Parathyroid adenoma (tissue), 2 donors: ENCODE measurements at regions not wholly inside any gene's neighbourhood (a gene's known extent, or its start where the extent isn't known, plus 50 kb on each side); places are given as distances from the start of the nearest gene placed in this dataset.

Experiments
- H2AFZ ChIP-seq: fragments of 300-600 bp; sonication (generic); one replicate; pipeline ENCODE4 v1.7.0; 2017; ENCODE audit warnings: antibody characterized with exemption, mild to moderate bottlenecking
- H3K27ac ChIP-seq: fragments of 300-600 bp; sonication (generic); one replicate; pipeline ENCODE4 v1.7.0; 2017
- H3K27me3 ChIP-seq: fragments of 300-600 bp; sonication (generic); one replicate; pipeline ENCODE4 v1.7.0; 2017; ENCODE audit warnings: low read length; ENCODE audit not compliant: control insufficient read depth, insufficient read depth
- H3K36me3 ChIP-seq: fragments of 300-600 bp; sonication (generic); one replicate; pipeline ENCODE4 v1.7.0; 2017; ENCODE audit warnings: low read length; ENCODE audit not compliant: control insufficient read depth, insufficient read depth
- H3K4me1 ChIP-seq: fragments of 300-600 bp; sonication (generic); one replicate; pipeline ENCODE4 v1.7.0; 2017; ENCODE audit warnings: control low read depth
- H3K4me2 ChIP-seq: fragments of 300-600 bp; sonication (generic); one replicate; pipeline ENCODE4 v1.7.0; 2017; ENCODE audit warnings: low read length
- H3K4me3 ChIP-seq: fragments of 300-600 bp; sonication (generic); one replicate; pipeline ENCODE4 v1.7.0; 2017; ENCODE audit warnings: low read depth, low read length
- H3K79me2 ChIP-seq: fragments of 300-600 bp; sonication (generic); one replicate; pipeline ENCODE4 v1.7.0; 2017; ENCODE audit warnings: control low read depth
- H3K9ac ChIP-seq: fragments of 300-600 bp; sonication (generic); one replicate; pipeline ENCODE4 v1.7.0; 2017; ENCODE audit warnings: mild to moderate bottlenecking
- H3K9me3 ChIP-seq: fragments of 300-600 bp; sonication (generic); one replicate; pipeline ENCODE4 v1.7.0; 2017; ENCODE audit warnings: low read length; ENCODE audit not compliant: control insufficient read depth
- TF ChIP-seq, protein P1 (sequence below): fragments of 300-600 bp; sonication (generic); IDR thresholded peaks from one replicate; pipeline ENCODE4 v1.7.0; 2017; ENCODE audit warnings: antibody characterized with exemption, mild to moderate bottlenecking
- donor health status: primary hyperparathyroidism.

- Histone ChIP-seq H3K36me3 (no peaks in the 10 kb centered on the region), H3K9me3 (no peaks in the 10 kb centered on the region), H3K27me3 (no peaks in the 10 kb centered on the region), H2AFZ (no peak overlapping the region), H3K79me2 (no peaks in the 10 kb centered on the region), H3K4me1 (no peaks in the 10 kb centered on the region), H3K9ac (no peak overlapping the region), H3K4me3 (no peak overlapping the region), H3K4me2 (no peak overlapping the region), H3K27ac (no peak overlapping the region)
- TF ChIP-seq, protein P1, sequence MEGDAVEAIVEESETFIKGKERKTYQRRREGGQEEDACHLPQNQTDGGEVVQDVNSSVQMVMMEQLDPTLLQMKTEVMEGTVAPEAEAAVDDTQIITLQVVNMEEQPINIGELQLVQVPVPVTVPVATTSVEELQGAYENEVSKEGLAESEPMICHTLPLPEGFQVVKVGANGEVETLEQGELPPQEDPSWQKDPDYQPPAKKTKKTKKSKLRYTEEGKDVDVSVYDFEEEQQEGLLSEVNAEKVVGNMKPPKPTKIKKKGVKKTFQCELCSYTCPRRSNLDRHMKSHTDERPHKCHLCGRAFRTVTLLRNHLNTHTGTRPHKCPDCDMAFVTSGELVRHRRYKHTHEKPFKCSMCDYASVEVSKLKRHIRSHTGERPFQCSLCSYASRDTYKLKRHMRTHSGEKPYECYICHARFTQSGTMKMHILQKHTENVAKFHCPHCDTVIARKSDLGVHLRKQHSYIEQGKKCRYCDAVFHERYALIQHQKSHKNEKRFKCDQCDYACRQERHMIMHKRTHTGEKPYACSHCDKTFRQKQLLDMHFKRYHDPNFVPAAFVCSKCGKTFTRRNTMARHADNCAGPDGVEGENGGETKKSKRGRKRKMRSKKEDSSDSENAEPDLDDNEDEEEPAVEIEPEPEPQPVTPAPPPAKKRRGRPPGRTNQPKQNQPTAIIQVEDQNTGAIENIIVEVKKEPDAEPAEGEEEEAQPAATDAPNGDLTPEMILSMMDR, result no peak
These were observed 1276.1 kb upstream of the CDH8 start for GRCh38 chr16:63312346-63312745.

GRCh38 chr16:63311313-63311712 is 1275.1 kb upstream of the CDH8 start:
- H3K9ac ChIP-seq, result no peak overlapping the region
- H2AFZ ChIP-seq, result no peak overlapping the region
- H3K4me2 ChIP-seq, result no peak overlapping the region
- H3K36me3 ChIP-seq, result no peaks in the 10 kb centered on the region
- H3K27me3 ChIP-seq, result no peaks in the 10 kb centered on the region
- no peaks in the 10 kb centered on the region for H3K79me2 ChIP-seq
- no peaks in the 10 kb centered on the region for H3K4me1 ChIP-seq
- TF ChIP-seq, protein P1, result no peak
- H3K9me3 ChIP-seq, result no peaks in the 10 kb centered on the region
- no peak overlapping the region for H3K27ac ChIP-seq
- H3K4me3 ChIP-seq, result no peak overlapping the region

GRCh38 chr16:63302811-63303210 is 1266.6 kb upstream of the CDH8 start:
- Histone ChIP-seq H3K4me1 (no peaks in the 10 kb centered on the region), H3K27me3 (no peaks in the 10 kb centered on the region), H3K4me2 (no peak overlapping the region), H3K4me3 (no peak overlapping the region), H3K79me2 (no peaks in the 10 kb centered on the region), H3K9me3 (no peaks in the 10 kb centered on the region), H3K9ac (no peak overlapping the region), H3K36me3 (no peaks in the 10 kb centered on the region), H3K27ac (no peak overlapping the region), H2AFZ (no peak overlapping the region)
- TF ChIP-seq, protein P1, result no peak

DNA sequence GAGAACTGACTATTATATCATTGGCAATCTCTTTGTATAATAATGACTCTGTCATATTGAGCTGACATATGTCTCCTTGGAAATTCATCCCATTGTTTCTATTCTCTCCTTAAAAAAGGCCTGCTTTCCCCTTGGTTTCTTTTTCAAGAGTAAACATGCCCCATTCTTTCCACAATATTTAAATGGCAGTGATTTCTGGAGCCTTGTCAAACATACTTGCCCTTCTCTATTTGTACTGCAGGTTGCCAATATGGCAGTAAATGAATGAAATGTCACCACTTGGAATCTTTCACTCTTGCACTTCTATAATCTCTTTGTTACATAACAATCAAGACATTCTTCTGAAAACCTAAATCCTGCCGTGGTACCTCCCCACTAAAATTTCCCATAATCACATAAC is 1265.1 kb upstream of the CDH8 start:
- Histone ChIP-seq H2AFZ (no peak overlapping the region), H3K4me2 (no peak overlapping the region), H3K36me3 (no peaks in the 10 kb centered on the region), H3K4me3 (no peak overlapping the region), H3K4me1 (no peaks in the 10 kb centered on the region), H3K27ac (no peak overlapping the region), H3K9ac (no peak overlapping the region), H3K79me2 (no peaks in the 10 kb centered on the region), H3K9me3 (no peaks in the 10 kb centered on the region), H3K27me3 (no peaks in the 10 kb centered on the region)
- TF ChIP-seq, protein P1, result no peak

DNA sequence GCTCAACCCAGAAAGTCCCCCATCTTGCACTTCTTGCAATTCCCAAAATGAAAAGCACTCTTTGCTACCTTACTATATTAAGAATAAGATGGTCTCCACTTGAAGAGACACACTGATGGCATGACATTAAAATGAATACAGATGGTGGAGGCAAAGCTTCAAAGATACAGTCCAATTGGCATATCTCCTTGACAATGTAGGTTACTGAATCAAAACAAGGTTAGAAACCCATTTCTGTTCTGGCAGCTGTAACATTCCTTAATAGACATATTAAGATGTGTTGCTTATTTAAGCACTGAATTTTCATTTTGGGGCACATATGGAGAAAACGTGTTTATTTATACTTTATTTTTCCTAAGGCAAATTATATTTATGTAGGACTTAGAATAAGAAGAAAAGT is 1262.8 kb upstream of the CDH8 start:
- Histone ChIP-seq H2AFZ (no peak overlapping the region), H3K4me3 (no peak overlapping the region), H3K4me1 (no peaks in the 10 kb centered on the region), H3K9ac (no peak overlapping the region), H3K79me2 (no peaks in the 10 kb centered on the region), H3K4me2 (no peak overlapping the region), H3K36me3 (no peaks in the 10 kb centered on the region), H3K27me3 (no peaks in the 10 kb centered on the region), H3K27ac (no peak overlapping the region), H3K9me3 (no peaks in the 10 kb centered on the region)
- TF ChIP-seq, protein P1, result no peak
